DOHH2 (cell line): ENCODE measurements at regions not wholly inside any gene's neighbourhood (a gene's known extent, or its start where the extent isn't known, plus 50 kb on each side); places are given as distances from the start of the nearest gene placed in this dataset.

ENCODE experiments used
- H3F3A ChIP-seq: fragments of 200-600 bp; sonication (generic), shearing (Covaris generic); 2 replicates; pipeline ENCODE4 v1.6.0; 2016; ENCODE audit warnings: antibody characterized with exemption, mild to moderate bottlenecking; ENCODE audit not compliant: control insufficient read depth, insufficient read depth
- H3K27ac ChIP-seq: fragments of 200-600 bp; sonication (generic); 2 replicates; pipeline ENCODE4 v1.5.1; 2014; ENCODE audit warnings: low read depth, mild to moderate bottlenecking, low read length, moderate library complexity
- H3K27me3 ChIP-seq: fragments of 200-600 bp; sonication (generic); 2 replicates; pipeline ENCODE4 v1.6.1; 2014; ENCODE audit warnings: mild to moderate bottlenecking, low read length, mixed read lengths; ENCODE audit not compliant: control insufficient read depth
- H3K36me3 ChIP-seq: fragments of 200-600 bp; sonication (generic); 2 replicates; pipeline ENCODE4 v1.6.1; 2014; ENCODE audit warnings: mild to moderate bottlenecking, low read length, moderate library complexity, mixed read lengths; ENCODE audit not compliant: control insufficient read depth
- H3K4me1 ChIP-seq: fragments of 200-600 bp; sonication (generic); 2 replicates; pipeline ENCODE4 v1.6.1; 2014; ENCODE audit warnings: mild to moderate bottlenecking, low read length, mixed read lengths; ENCODE audit not compliant: control insufficient read depth
- H3K4me2 ChIP-seq: fragments of 200-600 bp; sonication (generic); 2 replicates; pipeline ENCODE4 v1.6.0; 2014; ENCODE audit warnings: mild to moderate bottlenecking, low read length, moderate library complexity
- H3K4me3 ChIP-seq: fragments of 200-600 bp; sonication (generic); 2 replicates; pipeline ENCODE4 v1.5.1; 2014; ENCODE audit warnings: mild to moderate bottlenecking, low read length, mixed read lengths
- H3K79me2 ChIP-seq: fragments of 200-600 bp; sonication (generic); 2 replicates; pipeline ENCODE4 v1.6.1; 2014; ENCODE audit warnings: mild to moderate bottlenecking, low read length, mixed read lengths; ENCODE audit not compliant: control insufficient read depth
- H3K9me2 ChIP-seq: fragments of 200-600 bp; sonication (generic); replicated peaks from 2 replicates; pipeline ENCODE4 v1.6.1; 2014; ENCODE audit warnings: mild to moderate bottlenecking, low read length, mixed read lengths; ENCODE audit not compliant: control insufficient read depth
- H3K9me3 ChIP-seq: fragments of 200-600 bp; sonication (generic); 2 replicates; pipeline ENCODE4 v1.6.1; 2014; ENCODE audit warnings: antibody characterized with exemption, low read length, mixed read lengths; ENCODE audit not compliant: control insufficient read depth, insufficient read depth
- H4K20me1 ChIP-seq: fragments of 200-600 bp; sonication (generic); 2 replicates; pipeline ENCODE4 v1.6.0; 2014; ENCODE audit warnings: low read depth, mild to moderate bottlenecking, antibody characterized with exemption, low read length, moderate library complexity; ENCODE audit not compliant: control insufficient read depth, insufficient read depth
- CTCF ChIP-seq: fragments of 200-600 bp; sonication (generic); IDR thresholded peaks from one replicate; pipeline ENCODE4 v1.5.1; 2014; ENCODE audit warnings: antibody characterized with exemption, mild to moderate bottlenecking, low read depth, low read length; ENCODE audit not compliant: poor library complexity, severe bottlenecking
- EZH2phosphoT487 ChIP-seq: fragments of 200-600 bp; sonication (generic); IDR thresholded peaks from 2 replicates; pipeline ENCODE4 v1.6.1; 2017; ENCODE audit warnings: borderline replicate concordance, mild to moderate bottlenecking, antibody characterized with exemption, low read length, moderate library complexity, mixed read lengths

GRCh38 chr6:91437315-91437729 lies 850.5 kb upstream of the MAP3K7 start:
- TF ChIP-seq CTCF (no peak), EZH2phosphoT487 (no peak)
- Histone ChIP-seq H3K27ac (no peak overlapping the region), H3K27me3 (no peaks in the 10 kb centered on the region), H3F3A (no peaks in the 10 kb centered on the region), H3K4me1 (no peaks in the 10 kb centered on the region), H3K4me2 (no peak overlapping the region), H3K9me3 (no peaks in the 10 kb centered on the region), H3K36me3 (no peaks in the 10 kb centered on the region), H3K79me2 (no peaks in the 10 kb centered on the region), H3K4me3 (no peak overlapping the region), H4K20me1 (no peaks in the 10 kb centered on the region), H3K9me2 (no peaks in the 10 kb centered on the region)

GRCh38 chr6:91436448-91436847 lies 849.6 kb upstream of the MAP3K7 start:
- H3K27ac ChIP-seq = no peak overlapping the region
- H3F3A ChIP-seq = no peaks in the 10 kb centered on the region
- no peaks in the 10 kb centered on the region for H4K20me1 ChIP-seq
- no peaks in the 10 kb centered on the region for H3K4me1 ChIP-seq
- TF ChIP-seq CTCF (no peak), EZH2phosphoT487 (no peak)
- no peaks in the 10 kb centered on the region for H3K79me2 ChIP-seq
- no peak overlapping the region for H3K4me3 ChIP-seq
- H3K9me3 ChIP-seq = no peaks in the 10 kb centered on the region
- H3K4me2 ChIP-seq = no peak overlapping the region
- no peaks in the 10 kb centered on the region for H3K9me2 ChIP-seq
- H3K27me3 ChIP-seq = no peaks in the 10 kb centered on the region
- no peaks in the 10 kb centered on the region for H3K36me3 ChIP-seq

- H3K36me3 ChIP-seq = no peaks in the 10 kb centered on the region
- H3K9me3 ChIP-seq = no peaks in the 10 kb centered on the region
- no peaks in the 10 kb centered on the region for H3K27me3 ChIP-seq
- no peaks in the 10 kb centered on the region for H3F3A ChIP-seq
- H3K79me2 ChIP-seq = no peaks in the 10 kb centered on the region
- no peaks in the 10 kb centered on the region for H3K9me2 ChIP-seq
- no peak overlapping the region for H3K27ac ChIP-seq
- no peaks in the 10 kb centered on the region for H3K4me1 ChIP-seq
- no peaks in the 10 kb centered on the region for H4K20me1 ChIP-seq
- no peak for TF ChIP-seq EZH2phosphoT487
- no peak for TF ChIP-seq CTCF
- H3K4me3 ChIP-seq = no peak overlapping the region
- no peak overlapping the region for H3K4me2 ChIP-seq
These were observed 848.8 kb upstream of the MAP3K7 start for GRCh38 chr6:91435630-91436029.

- Histone ChIP-seq H4K20me1 (no peaks in the 10 kb centered on the region), H3K4me3 (no peak overlapping the region), H3K79me2 (no peaks in the 10 kb centered on the region), H3K9me3 (no peaks in the 10 kb centered on the region), H3K27me3 (no peaks in the 10 kb centered on the region), H3K36me3 (no peaks in the 10 kb centered on the region), H3K27ac (no peak overlapping the region), H3K9me2 (no peaks in the 10 kb centered on the region; the same call in 1 of the 2 replicates), H3K4me2 (no peak overlapping the region), H3K4me1 (no peaks in the 10 kb centered on the region), H3F3A (no peaks in the 10 kb centered on the region)
- no peak for TF ChIP-seq CTCF
- TF ChIP-seq EZH2phosphoT487 = no peak
These were observed 847.7 kb upstream of the MAP3K7 start for GRCh38 chr6:91434576-91434975.
